ENCODE measurements at regions not wholly inside any gene's neighbourhood (a gene's known extent, or its start where the extent isn't known, plus 50 kb on each side); places are given as distances from the start of the nearest gene placed in this dataset.

GRCh38 chr2:2875296-2875695 lies 502.3 kb downstream of the EIPR1 start:
- TF ChIP-seq CTCF (IDR thresholded peaks at IDR 0.05), result no peak
- H3K9me3 Mint-ChIP-seq, result peaks cover 23% of the 10 kb centered on the region
- H3K27me3 Mint-ChIP-seq (ENCODE audit: low read depth, poor library complexity), result peaks cover 3% of the 10 kb centered on the region
- H3K36me3 Mint-ChIP-seq (ENCODE audit: low read depth), result no peaks in the 10 kb centered on the region
- H3K4me3 Mint-ChIP-seq, result no peak overlapping the region
- peaks cover 44% of the 10 kb centered on the region for H3K4me1 Mint-ChIP-seq
- DNase-seq, result no peak
- peak overlapping the region; percentile 66 for H3K27ac Mint-ChIP-seq

DNA sequence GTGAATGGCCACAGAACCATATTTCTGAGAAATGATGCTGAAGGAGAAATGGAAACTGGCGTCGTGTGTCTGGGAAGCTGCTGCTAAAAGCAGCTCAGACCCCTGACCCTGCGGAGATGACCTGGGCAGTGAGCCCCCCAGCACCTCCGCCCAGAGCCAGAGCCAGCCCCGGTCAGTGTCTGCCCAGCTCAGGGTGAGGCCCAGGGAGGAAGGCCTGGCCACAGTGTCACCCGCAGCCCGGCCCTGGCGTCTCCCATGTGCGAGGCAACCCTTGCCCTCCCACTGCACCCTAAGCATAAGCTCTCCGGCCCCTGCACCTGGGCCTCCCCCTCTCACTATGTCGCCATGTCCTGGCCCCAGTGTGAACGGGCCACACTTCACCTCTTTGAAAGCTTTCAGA lies 502.8 kb downstream of the EIPR1 start:
- no peak overlapping the region for H3K4me3 Mint-ChIP-seq
- no peak overlapping the region for H3K27ac Mint-ChIP-seq
- DNase-seq, result no peak
- H3K36me3 Mint-ChIP-seq (ENCODE audit: low read depth), result no peaks in the 10 kb centered on the region
- H3K4me1 Mint-ChIP-seq, result peaks cover 43% of the 10 kb centered on the region
- peaks cover 23% of the 10 kb centered on the region for H3K9me3 Mint-ChIP-seq
- TF ChIP-seq CTCF (IDR thresholded peaks at IDR 0.05), result no peak
- peaks cover 3% of the 10 kb centered on the region for H3K27me3 Mint-ChIP-seq (ENCODE audit: low read depth, poor library complexity)

DNA sequence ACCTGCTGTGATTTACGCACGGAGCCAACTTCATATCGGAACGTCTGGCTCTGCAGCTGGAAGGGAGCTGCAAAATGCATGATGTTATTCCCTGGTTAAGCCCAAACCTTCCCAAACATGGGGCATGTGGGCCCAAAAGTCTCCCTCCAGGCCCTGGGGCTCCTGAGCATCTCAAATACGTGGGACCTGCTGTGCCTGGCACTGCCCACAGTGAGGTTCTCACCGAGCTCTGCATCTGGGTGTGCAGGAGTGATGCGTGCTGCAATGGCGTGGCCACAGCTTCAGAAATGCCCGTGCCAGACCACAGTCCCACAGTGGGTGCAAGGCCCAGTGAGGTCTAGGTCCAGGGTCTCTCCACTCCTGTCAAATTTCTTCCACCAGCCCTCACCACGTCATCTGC lies 503.3 kb downstream of the EIPR1 start:
- peaks cover 23% of the 10 kb centered on the region for H3K9me3 Mint-ChIP-seq
- DNase-seq, result no peak
- H3K4me1 Mint-ChIP-seq, result peaks cover 38% of the 10 kb centered on the region
- no peak overlapping the region for H3K4me3 Mint-ChIP-seq
- peaks cover 3% of the 10 kb centered on the region for H3K27me3 Mint-ChIP-seq (ENCODE audit: low read depth, poor library complexity)
- no peaks in the 10 kb centered on the region for H3K36me3 Mint-ChIP-seq (ENCODE audit: low read depth)
- H3K27ac Mint-ChIP-seq, result no peak overlapping the region
- no peak for TF ChIP-seq CTCF (IDR thresholded peaks at IDR 0.05)

- Mint-ChIP-seq H3K27me3 (ENCODE audit: low read depth, poor library complexity) (peaks cover 3% of the 10 kb centered on the region), H3K9me3 (peaks cover 17% of the 10 kb centered on the region), H3K4me3 (no peak overlapping the region), H3K4me1 (peaks cover 38% of the 10 kb centered on the region), H3K36me3 (ENCODE audit: low read depth) (no peaks in the 10 kb centered on the region), H3K27ac (no peak overlapping the region)
- no peak for TF ChIP-seq CTCF (IDR thresholded peaks at IDR 0.05)
- no peak for DNase-seq
Measured at GRCh38 chr2:2873450-2873811, 504.2 kb downstream of the EIPR1 start.

GRCh38 chr2:2872713-2873449 lies 504.7 kb downstream of the EIPR1 start:
- no peak for TF ChIP-seq CTCF (IDR thresholded peaks at IDR 0.05)
- Mint-ChIP-seq H3K36me3 (ENCODE audit: low read depth) (no peaks in the 10 kb centered on the region), H3K9me3 (peaks cover 12% of the 10 kb centered on the region), H3K4me1 (peaks cover 41% of the 10 kb centered on the region), H3K27me3 (ENCODE audit: low read depth, poor library complexity) (no peaks in the 10 kb centered on the region), H3K27ac (peak overlapping the region; percentile 80), H3K4me3 (no peak overlapping the region)
- DNase-seq, result no peak

GRCh38 chr2:2872309-2872617 lies 505.4 kb downstream of the EIPR1 start:
- Mint-ChIP-seq H3K36me3 (ENCODE audit: low read depth) (no peaks in the 10 kb centered on the region), H3K9me3 (peaks cover 6% of the 10 kb centered on the region), H3K4me1 (peaks cover 43% of the 10 kb centered on the region), H3K27me3 (ENCODE audit: low read depth, poor library complexity) (no peaks in the 10 kb centered on the region), H3K4me3 (no peak overlapping the region), H3K27ac (no peak overlapping the region)
- no peak for TF ChIP-seq CTCF (IDR thresholded peaks at IDR 0.05)
- DNase-seq, result no peak

All from nephron progenitor cell (in vitro differentiated cells).